ENCODE measurements at regions not wholly inside any gene's neighbourhood (a gene's known extent, or its start where the extent isn't known, plus 50 kb on each side); places are given as distances from the start of the nearest gene placed in this dataset.

DNA sequence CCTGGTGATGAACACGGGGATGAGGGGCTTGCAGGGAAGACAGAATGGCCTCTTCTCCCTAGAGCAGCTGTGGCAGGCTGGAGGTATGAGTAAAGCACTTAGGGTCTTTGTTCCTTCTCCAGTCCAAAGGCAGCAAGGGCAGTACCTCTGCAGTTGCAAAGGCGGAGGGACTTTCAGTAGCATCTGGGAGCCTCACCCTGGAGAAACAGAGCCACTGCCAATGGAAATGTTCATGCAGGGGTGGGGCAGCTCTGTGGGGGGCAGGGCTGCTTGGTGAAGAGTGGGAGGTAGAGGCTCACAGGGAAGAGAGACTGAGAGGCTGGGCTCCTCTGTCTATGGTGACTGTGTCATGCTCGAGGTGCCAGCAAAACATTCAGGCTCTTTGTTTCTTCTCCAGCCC lies 344.1 kb upstream of the CHAC2 start:
- H3K4me3 ChIP-seq: no peak overlapping the region
- BruUV-seq (replicated peaks): no TSS peak
- ChIA-PET SMC1A (ENCODE audit: uncharacterized antibody, unreplicated experiment) (interaction anchor here (0.9 to 1.7 kb wide), 4 partner anchors 13 to 316 kb away, joined by 3 to 12 read pairs (median 4); no protein-coding TSS in a partner anchor), CTCF (interaction anchor here (0.9 to 2.4 kb wide), 9 partner anchors 16 to 400 kb away, joined by 3 to 8 read pairs (median 4); no protein-coding TSS in a partner anchor), POLR2A (no interaction called here), RAD21 (ENCODE audit: unreplicated experiment) (interaction anchor here (0.9 to 2.3 kb wide), 3 partner anchors 19 to 292 kb away, joined by 3 to 5 read pairs (median 5); no protein-coding TSS in a partner anchor)
- DNase-seq (ENCODE audit: low read depth, low spot score) (no peak), ATAC-seq (no peak; the same call in 2 of the 3 replicates), FAIRE-seq (no peak)
- H3K4me1 ChIP-seq (ENCODE audit: control insufficient read depth, insufficient read depth, low read length): peaks cover 4% of the 10 kb centered on the region; the same call in 1 of the 2 replicates
- H3K9ac ChIP-seq (ENCODE audit: control insufficient read depth, insufficient read depth, low read length): no peak overlapping the region
- H3K27me3 ChIP-seq (replicated peaks in 1 of 2; ENCODE audit: control insufficient read depth in 2 of 2, insufficient read depth in 2 of 2, low read length in 1 of 2): no peaks in the 10 kb centered on the region
- TF ChIP-seq RB1 (IDR thresholded peaks at IDR 0.05; ENCODE audit: borderline replicate concordance) (no peak), MXI1 (IDR thresholded peaks at IDR 0.05; ENCODE audit: low read depth, low read length) (no peak), SMARCA5 (IDR thresholded peaks at IDR 0.05) (no peak), POLR2AphosphoS5 (IDR thresholded peaks at IDR 0.05; ENCODE audit: low read length) (no peak), ZNF687 (IDR thresholded peaks at IDR 0.05) (no peak), TCF7 (IDR thresholded peaks at IDR 0.05; ENCODE audit: borderline replicate concordance) (no peak), USF2 (IDR thresholded peaks at IDR 0.05; ENCODE audit: borderline replicate concordance, low read depth, low read length) (no peak), KAT2A (conservative IDR thresholded peaks at IDR 0.05; ENCODE audit: control insufficient read depth, low read depth, low read length) (no peak), PBX3 (IDR thresholded peaks at IDR 0.05; ENCODE audit: insufficient replicate concordance, low read depth, low read length) (no peak)
- intact Hi-C loops (cut with micrococcal nuclease; ENCODE audit: unreplicated experiment): loop anchor here (5.0 kb wide), 3 partner anchors 294 to 394 kb away; no protein-coding TSS in a partner anchor
- no peaks in the 10 kb centered on the region for H3K79me2 ChIP-seq (ENCODE audit: control insufficient read depth, insufficient read depth, low read length)
- H3K27ac ChIP-seq (ENCODE audit: control insufficient read depth, insufficient read depth): no peak overlapping the region
- no peaks in the 10 kb centered on the region for H4K20me1 ChIP-seq (ENCODE audit: control insufficient read depth, insufficient read depth)
- H2AFZ ChIP-seq (ENCODE audit: control insufficient read depth, low read depth, low read length): no peak overlapping the region
- H3K4me2 ChIP-seq (ENCODE audit: control insufficient read depth, insufficient read depth): no peak overlapping the region
- no peaks in the 10 kb centered on the region for H3K9me3 ChIP-seq (replicated peaks; ENCODE audit: control insufficient read depth, insufficient read depth, low read length)
- in situ Hi-C loops (cut with MboI): no loop called here
- H3K36me3 ChIP-seq (ENCODE audit: control insufficient read depth in 2 of 2, insufficient read depth in 2 of 2, low read length in 1 of 2): no peaks in the 10 kb centered on the region
- 92% methylated on average over 3 of the region's 3 CpGs for WGBS (ENCODE audit: insufficient coverage, insufficient replicate concordance, low lambda C conversion rate, missing lambda C conversion rate)
